ENCODE measurements at regions not wholly inside any gene's neighbourhood (a gene's known extent, or its start where the extent isn't known, plus 50 kb on each side); places are given as distances from the start of the nearest gene placed in this dataset.
"Not testable (repeated sequence)": the region's sequence is repeated elsewhere in the genome, so short reads cannot be mapped to it uniquely, and the experiment has no call there.

GRCh38 chr5:82551192-82551591 is 273.0 kb upstream of the RPS23 start:
- no peak for DNase-seq (ENCODE audit: low read depth in 2 of 2)

GRCh38 chr5:82549263-82549662 is 271.1 kb upstream of the RPS23 start:
- DNase-seq (ENCODE audit: low read depth in 2 of 2) = no peak

GRCh38 chr5:82544004-82544403 is 265.9 kb upstream of the RPS23 start:
- no peak for DNase-seq (ENCODE audit: low read depth in 2 of 2)

- no peak for DNase-seq (ENCODE audit: low read depth in 2 of 2)
Observed at GRCh38 chr5:82540301-82540700, 262.1 kb upstream of the RPS23 start.

GRCh38 chr5:82538339-82539034 is 260.3 kb upstream of the RPS23 start:
- DNase-seq (ENCODE audit: low read depth in 2 of 2) = no peak

GRCh38 chr5:82537687-82538306 is 259.6 kb upstream of the RPS23 start:
- DNase-seq (ENCODE audit: low read depth in 2 of 2) = no peak

GRCh38 chr5:82534986-82535385 is 256.8 kb upstream of the RPS23 start:
- DNase-seq (ENCODE audit: low read depth in 2 of 2) = no peak

GRCh38 chr5:82532075-82532474 is 253.9 kb upstream of the RPS23 start:
- DNase-seq (ENCODE audit: low read depth in 2 of 2) = not testable (repeated sequence)

- DNase-seq (ENCODE audit: low read depth in 2 of 2) = no peak
Observed at GRCh38 chr5:82526540-82526939, 248.4 kb upstream of the RPS23 start.

GRCh38 chr5:82525626-82526025 is 247.5 kb upstream of the RPS23 start:
- DNase-seq (ENCODE audit: low read depth in 2 of 2) = no peak

GRCh38 chr5:82523633-82524032 is 245.5 kb upstream of the RPS23 start:
- no peak for DNase-seq (ENCODE audit: low read depth in 2 of 2)

GRCh38 chr5:82522897-82523296 is 244.7 kb upstream of the RPS23 start:
- DNase-seq (ENCODE audit: low read depth in 2 of 2) = no peak

GRCh38 chr5:82521431-82522051 is 243.4 kb upstream of the RPS23 start:
- no peak for DNase-seq (ENCODE audit: low read depth in 2 of 2)

GRCh38 chr5:82519558-82519957 is 241.4 kb upstream of the RPS23 start:
- DNase-seq (ENCODE audit: low read depth in 2 of 2) = no peak

GRCh38 chr5:82517544-82518075 is 239.5 kb upstream of the RPS23 start:
- no peak for DNase-seq (ENCODE audit: low read depth in 2 of 2)

- DNase-seq (ENCODE audit: low read depth in 2 of 2) = no peak
Observed at GRCh38 chr5:82513738-82514137, 235.6 kb upstream of the RPS23 start.

- DNase-seq (ENCODE audit: low read depth in 2 of 2) = peak in 1 of 2 experiments; percentile 8
Observed at GRCh38 chr5:82512025-82512424, 233.9 kb upstream of the RPS23 start.

GRCh38 chr5:82511134-82511533 is 233.0 kb upstream of the RPS23 start:
- no peak for DNase-seq (ENCODE audit: low read depth in 2 of 2)

GRCh38 chr5:82509762-82510161 is 231.6 kb upstream of the RPS23 start:
- DNase-seq (ENCODE audit: low read depth in 2 of 2) = no peak

- not testable (repeated sequence) for DNase-seq (ENCODE audit: low read depth in 2 of 2)
Observed at GRCh38 chr5:82506390-82506789, 228.2 kb upstream of the RPS23 start.

- DNase-seq (ENCODE audit: low read depth in 2 of 2) = no peak
Observed at GRCh38 chr5:82499725-82500244, 221.6 kb upstream of the RPS23 start.

GRCh38 chr5:82497242-82497641 is 219.1 kb upstream of the RPS23 start:
- DNase-seq (ENCODE audit: low read depth in 2 of 2) = no peak

GRCh38 chr5:82494942-82495341 is 216.8 kb upstream of the RPS23 start:
- no peak for DNase-seq (ENCODE audit: low read depth in 2 of 2)
